Stimulated activated CD4-positive, alpha-beta T cell treated with anti-CD3 and anti-CD28 coated beads, Interleukin-15, amount 100 ng/mL, for 48 hours (primary cell): ENCODE measurements at regions not wholly inside any gene's neighbourhood (a gene's known extent, or its start where the extent isn't known, plus 50 kb on each side); places are given as distances from the start of the nearest gene placed in this dataset.

Experiments
- DNase-seq, 2 donors: peaks; one replicate each; pipeline ENCODE4 v3.0.0-alpha.2; 2020; ENCODE audit warnings: low read depth in 2 of 2

GRCh38 chr10:128796396-128796912 lies 670.2 kb upstream of the MKI67 start:
- no peak for DNase-seq

GRCh38 chr10:128802062-128802461 lies 665.0 kb upstream of the MGMT start:
- DNase-seq: no peak

GRCh38 chr10:128803790-128804189 lies 663.3 kb upstream of the MGMT start:
- no peak for DNase-seq

GRCh38 chr10:128804411-128804810 lies 662.6 kb upstream of the MGMT start:
- no peak for DNase-seq

- DNase-seq: no peak
Observed at GRCh38 chr10:128808921-128809440, 658.1 kb upstream of the MGMT start.

GRCh38 chr10:128811511-128811910 lies 655.5 kb upstream of the MGMT start:
- DNase-seq: no peak

GRCh38 chr10:128812000-128812399 lies 655.0 kb upstream of the MGMT start:
- no peak for DNase-seq

GRCh38 chr10:128813574-128813973 lies 653.5 kb upstream of the MGMT start:
- no peak for DNase-seq

- DNase-seq: no peak
Observed at GRCh38 chr10:128814024-128814423, 653.0 kb upstream of the MGMT start.

GRCh38 chr10:128814782-128815181 lies 652.3 kb upstream of the MGMT start:
- no peak for DNase-seq

GRCh38 chr10:128816726-128817125 lies 650.3 kb upstream of the MGMT start:
- DNase-seq: no peak

GRCh38 chr10:128817636-128818035 lies 649.4 kb upstream of the MGMT start:
- no peak for DNase-seq

- DNase-seq: no peak
Observed at GRCh38 chr10:128820663-128821062, 646.4 kb upstream of the MGMT start.

- DNase-seq: no peak
Observed at GRCh38 chr10:128823201-128823600, 643.8 kb upstream of the MGMT start.

GRCh38 chr10:128825626-128826025 lies 641.4 kb upstream of the MGMT start:
- no peak for DNase-seq

- no peak for DNase-seq
Observed at GRCh38 chr10:128833671-128834070, 633.4 kb upstream of the MGMT start.

GRCh38 chr10:128835361-128835760 lies 631.7 kb upstream of the MGMT start:
- no peak for DNase-seq

GRCh38 chr10:128837478-128837877 lies 629.6 kb upstream of the MGMT start:
- no peak for DNase-seq

- DNase-seq: no peak
Observed at GRCh38 chr10:128839134-128839533, 627.9 kb upstream of the MGMT start.

- no peak for DNase-seq
Observed at GRCh38 chr10:128839701-128840100, 627.3 kb upstream of the MGMT start.

- no peak for DNase-seq
Observed at GRCh38 chr10:128843972-128844371, 623.1 kb upstream of the MGMT start.

- no peak for DNase-seq
Observed at GRCh38 chr10:128846927-128847326, 620.1 kb upstream of the MGMT start.

GRCh38 chr10:128848810-128849209 lies 618.2 kb upstream of the MGMT start:
- no peak for DNase-seq

GRCh38 chr10:128850647-128851046 lies 616.4 kb upstream of the MGMT start:
- no peak for DNase-seq
